CD14-positive monocyte (primary cell): ENCODE measurements at regions not wholly inside any gene's neighbourhood (a gene's known extent, or its start where the extent isn't known, plus 50 kb on each side); places are given as distances from the start of the nearest gene placed in this dataset.
"Not testable (repeated sequence)": the region's sequence is repeated elsewhere in the genome, so short reads cannot be mapped to it uniquely, and the experiment has no call there.

Experiments used
- DNase-seq, 3 donors: peaks; one replicate each; pipeline ENCODE4 v3.0.0-alpha.2; 2011 to 2022
- H2AFZ ChIP-seq: 2 replicates; pipeline ENCODE4 v1.6.0; 2012; ENCODE audit warnings: mild to moderate bottlenecking, low read depth, low read length, inconsistent platforms; ENCODE audit not compliant: insufficient read depth, poor library complexity, severe bottlenecking
- H3K27ac ChIP-seq, 2 donors: 1 replicate in 1 of 2; 2 replicates in 1 of 2; pipeline ENCODE4 v1.5.1; 2012 to 2013; ENCODE audit warnings: low read length in 2 of 2, control low read depth in 1 of 2, inconsistent platforms in 1 of 2, low read depth in 1 of 2, mild to moderate bottlenecking in 1 of 2
- H3K27me3 ChIP-seq, 2 donors: one replicate each; pipeline versions ENCODE4 v1.6.0 to v1.6.1; 2011 to 2013; ENCODE audit warnings: low read length in 2 of 2; ENCODE audit not compliant: control insufficient read depth in 2 of 2, insufficient read depth in 2 of 2
- H3K36me3 ChIP-seq, 2 donors: replicated peaks in 1 of 2; 1 replicate in 1 of 2; 2 replicates in 1 of 2; pipeline versions ENCODE4 v1.5.1 to v1.6.1; 2012 to 2013; ENCODE audit warnings: low read length in 2 of 2, control low read depth in 1 of 2, inconsistent platforms in 1 of 2, mild to moderate bottlenecking in 1 of 2; ENCODE audit not compliant: insufficient read depth in 2 of 2, control insufficient read depth in 1 of 2
- H3K4me1 ChIP-seq, 2 donors: 1 replicate in 1 of 2; 2 replicates in 1 of 2; pipeline versions ENCODE4 v1.5.1 to v1.6.1; 2012 to 2013; ENCODE audit warnings: low read length in 2 of 2, control low read depth in 1 of 2, inconsistent platforms in 1 of 2, mild to moderate bottlenecking in 1 of 2, moderate library complexity in 1 of 2; ENCODE audit not compliant: insufficient read depth in 2 of 2, control insufficient read depth in 1 of 2
- H3K4me2 ChIP-seq: replicated peaks from 2 replicates; pipeline ENCODE3; 2012; ENCODE audit warnings: low read length, moderate library complexity, mild to moderate bottlenecking; ENCODE audit not compliant: poor library complexity, severe bottlenecking; ENCODE audit errors: extremely low read depth
- H3K4me3 ChIP-seq, 3 experiments: fragments of 200-600 bp in 1 of 3; sonication (generic) in 1 of 3; replicated peaks in 1 of 3; 1 replicate in 2 of 3; 2 replicates in 1 of 3; pipeline ENCODE4 v1.5.1; 2011 to 2013; ENCODE audit warnings: low read length in 3 of 3, mild to moderate bottlenecking in 3 of 3, control low read depth in 2 of 3, low read depth in 2 of 3, inconsistent platforms in 1 of 3, moderate library complexity in 1 of 3
- H3K79me2 ChIP-seq: 2 replicates; pipeline ENCODE4 v1.6.0; 2012; ENCODE audit warnings: mild to moderate bottlenecking, control low read depth, inconsistent platforms, low read length, moderate library complexity; ENCODE audit not compliant: insufficient read depth
- H3K9ac ChIP-seq: 2 replicates; pipeline ENCODE4 v1.6.0; 2017; ENCODE audit warnings: low read length, mild to moderate bottlenecking; ENCODE audit not compliant: insufficient read depth, poor library complexity, severe bottlenecking
- H3K9me3 ChIP-seq, 2 donors: replicated peaks in 1 of 2; 1 replicate in 1 of 2; 2 replicates in 1 of 2; pipeline versions ENCODE4 v1.5.1 to v1.6.1; 2012 to 2013; ENCODE audit warnings: low read length in 2 of 2, control low read depth in 1 of 2; ENCODE audit not compliant: control insufficient read depth in 1 of 2, insufficient read depth in 1 of 2
- H4K20me1 ChIP-seq: 2 replicates; pipeline ENCODE4 v1.6.0; 2012; ENCODE audit warnings: mild to moderate bottlenecking, low read length, control low read depth, moderate library complexity; ENCODE audit not compliant: insufficient read depth
- H3K27ac Mint-ChIP-seq, 7 donors: one replicate each; pipeline ENCODE4 v1.8.0; 2020; ENCODE audit warnings: mild to moderate bottlenecking in 7 of 7, mixed read lengths in 7 of 7, moderate library complexity in 6 of 7, inconsistent platforms in 2 of 7
- H3K27me3 Mint-ChIP-seq, 3 donors: one replicate each; pipeline ENCODE4 v1.8.0; 2021 to 2022; ENCODE audit warnings: low read depth in 3 of 3, mild to moderate bottlenecking in 3 of 3, mixed read lengths in 3 of 3, moderate library complexity in 3 of 3, inconsistent platforms in 1 of 3
- H3K36me3 Mint-ChIP-seq, 2 donors: one replicate each; pipeline ENCODE4 v1.8.0; 2020; ENCODE audit warnings: mixed read lengths in 2 of 2, inconsistent platforms in 1 of 2, mild to moderate bottlenecking in 1 of 2
- H3K4me1 Mint-ChIP-seq: one replicate; pipeline ENCODE4 v1.8.0; 2020; ENCODE audit warnings: mild to moderate bottlenecking, mixed read lengths
- H3K4me3 Mint-ChIP-seq, 2 donors: one replicate each; pipeline ENCODE4 v1.8.0; 2020; ENCODE audit warnings: mild to moderate bottlenecking in 2 of 2, mixed read lengths in 2 of 2, moderate library complexity in 1 of 2
- H3K9me3 Mint-ChIP-seq, 7 donors: one replicate each; pipeline ENCODE4 v1.8.0; 2020 to 2022; ENCODE audit warnings: mixed read lengths in 7 of 7, mild to moderate bottlenecking in 6 of 7, moderate library complexity in 6 of 7, inconsistent platforms in 2 of 7
- CTCF ChIP-seq: fragments of 200-600 bp; IDR thresholded peaks from one replicate; pipeline ENCODE4 v1.8.0; 2022; ENCODE audit warnings: antibody characterized with exemption, mild to moderate bottlenecking
- WGBS: methylation state at CpG from one replicate; pipeline ENCODE4 v1.1.5; 2013; ENCODE audit warnings: missing lambda C conversion rate; ENCODE audit not compliant: insufficient coverage; 5-methylcytosine and 5-hydroxymethylcytosine counted together
- intact Hi-C, 2 donors: fragments of 100-400 bp; cut with micrococcal nuclease; formaldehyde crosslinking; loops; one replicate each; pipeline versions ENCODE4 v1.15.0 to v1.15.1; 2023

DNA sequence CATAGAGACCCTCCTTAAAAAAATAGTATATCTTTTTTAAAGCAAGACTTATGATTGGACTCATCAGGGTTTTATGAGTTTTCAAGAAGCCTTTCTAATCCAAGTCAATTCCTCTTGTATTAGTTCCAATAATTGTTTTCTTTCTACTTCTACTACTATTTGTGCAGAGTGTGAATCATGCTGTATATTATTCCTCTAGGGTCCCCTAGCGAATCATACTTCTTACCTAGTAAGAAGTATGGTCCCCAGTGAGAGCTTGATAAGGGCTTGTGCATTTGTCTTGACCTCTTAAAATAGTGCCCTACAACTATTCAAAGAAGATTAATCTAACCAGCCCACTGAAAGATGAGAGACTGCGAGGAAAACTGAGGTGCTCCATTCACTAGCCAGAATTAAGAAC, 715.7 kb upstream of the ZP4 start:
- H3K4me3 ChIP-seq, result no peak overlapping the region
- peaks cover 8 to 10% of the 10 kb centered on the region in 2 donors for H3K4me1 ChIP-seq
- H2AFZ ChIP-seq, result no peak overlapping the region
- no peak for TF ChIP-seq CTCF
- peak overlapping the region; percentile 4 for H3K4me2 ChIP-seq
- 17% methylated on average over 1 of the region's 2 CpGs for WGBS
- no peaks in the 10 kb centered on the region for H4K20me1 ChIP-seq
- no peak overlapping the region for H3K9ac ChIP-seq
- Mint-ChIP-seq H3K4me1 (peaks cover 28% of the 10 kb centered on the region), H3K36me3 (no peaks in the 10 kb centered on the region), H3K9me3 (peaks cover 0 to 14% (median 6%) of the 10 kb centered on the region in 7 donors), H3K27ac (no peak overlapping the region), H3K27me3 (peaks cover 0 to 1% (median 0%) of the 10 kb centered on the region in 3 donors), H3K4me3 (no peak overlapping the region)
- H3K9me3 ChIP-seq, result peaks cover 0 to 4% of the 10 kb centered on the region in 2 donors
- H3K27me3 ChIP-seq, result no peaks in the 10 kb centered on the region
- H3K79me2 ChIP-seq, result no peaks in the 10 kb centered on the region
- H3K36me3 ChIP-seq, result no peaks in the 10 kb centered on the region
- intact Hi-C loops, result no loop called here
- no peak overlapping the region for H3K27ac ChIP-seq
- no peak for DNase-seq

- intact Hi-C loops, result no loop called here
- Histone ChIP-seq H3K27me3 (no peaks in the 10 kb centered on the region), H3K4me2 (no peak overlapping the region), H3K4me3 (no peak overlapping the region), H3K36me3 (no peaks in the 10 kb centered on the region), H3K4me1 (peaks cover 8 to 10% of the 10 kb centered on the region in 2 donors), H2AFZ (no peak overlapping the region), H3K27ac (no peak overlapping the region), H3K9ac (no peak overlapping the region), H4K20me1 (no peaks in the 10 kb centered on the region), H3K9me3 (no peaks in the 10 kb centered on the region), H3K79me2 (no peaks in the 10 kb centered on the region)
- no peak for TF ChIP-seq CTCF
- 46% methylated on average over 1 of the region's 3 CpGs for WGBS
- DNase-seq, result no peak
- Mint-ChIP-seq H3K4me1 (peaks cover 33% of the 10 kb centered on the region), H3K9me3 (peaks cover 0 to 10% (median 4%) of the 10 kb centered on the region in 7 donors), H3K27ac (no peak overlapping the region), H3K36me3 (no peaks in the 10 kb centered on the region), H3K27me3 (peaks cover 0 to 1% (median 0%) of the 10 kb centered on the region in 3 donors), H3K4me3 (no peak overlapping the region)
Observed at GRCh38 chr1:238604357-238604756, 713.6 kb upstream of the ZP4 start.

- H3K27me3 Mint-ChIP-seq, H3K79me2 ChIP-seq, H4K20me1 ChIP-seq, H3K9me3 ChIP-seq, H3K36me3 ChIP-seq, DNase-seq, H3K27ac ChIP-seq, H3K4me1 ChIP-seq, H3K9me3 Mint-ChIP-seq, H3K9ac ChIP-seq, H3K4me3 ChIP-seq, H3K36me3 Mint-ChIP-seq, H3K4me3 Mint-ChIP-seq, H2AFZ ChIP-seq, intact Hi-C loops, H3K27me3 ChIP-seq, H3K4me2 ChIP-seq: not testable (repeated sequence)
- H3K27ac Mint-ChIP-seq, result peak overlapping the region in 1 of 7 donors; percentile 82
- no CpG with 5 or more reads among the region's 2 CpGs for WGBS
- H3K4me1 Mint-ChIP-seq, result peaks cover 16% of the 10 kb centered on the region
Observed at GRCh38 chr1:238601604-238602003, 710.9 kb upstream of the ZP4 start.
